H9 (cell line): ENCODE measurements at regions not wholly inside any gene's neighbourhood (a gene's known extent, or its start where the extent isn't known, plus 50 kb on each side); places are given as distances from the start of the nearest gene placed in this dataset.

Source experiments
- DNase-seq: peaks from one replicate; pipeline ENCODE4 v3.0.0-alpha.2; 2017
- H2AFZ ChIP-seq: one replicate; pipeline ENCODE4 v1.6.1; 2013; ENCODE audit warnings: mild to moderate bottlenecking, low read length, control low read depth, moderate library complexity
- H2AK5ac ChIP-seq: 2 replicates; pipeline ENCODE4 v1.6.1; 2013; ENCODE audit warnings: low read length, control low read depth, mixed read lengths; ENCODE audit not compliant: insufficient read length
- H2BK120ac ChIP-seq: one replicate; pipeline ENCODE4 v1.6.1; 2013; ENCODE audit warnings: low read depth, mild to moderate bottlenecking, low read length, control low read depth, inconsistent platforms; ENCODE audit not compliant: poor library complexity, severe bottlenecking
- H2BK12ac ChIP-seq: 2 replicates; pipeline ENCODE4 v1.6.1; 2013; ENCODE audit warnings: low read length, control low read depth, mixed read lengths, low read depth; ENCODE audit not compliant: insufficient read length
- H2BK15ac ChIP-seq: 2 replicates; pipeline ENCODE4 v1.6.1; 2013; ENCODE audit warnings: low read depth, low read length, control low read depth
- H2BK20ac ChIP-seq: one replicate; pipeline ENCODE4 v1.6.1; 2013; ENCODE audit warnings: low read depth, mild to moderate bottlenecking, low read length, control low read depth, inconsistent platforms; ENCODE audit not compliant: poor library complexity, severe bottlenecking
- H2BK5ac ChIP-seq: 2 replicates; pipeline ENCODE4 v1.6.1; 2013; ENCODE audit warnings: low read length, control low read depth, mixed read lengths; ENCODE audit not compliant: insufficient read length
- H3K14ac ChIP-seq: 2 replicates; pipeline ENCODE4 v1.6.1; 2013; ENCODE audit warnings: low read length, control low read depth; ENCODE audit not compliant: insufficient read depth
- H3K18ac ChIP-seq: 2 replicates; pipeline ENCODE4 v1.6.1; 2013; ENCODE audit warnings: low read depth, mild to moderate bottlenecking, mixed read lengths, low read length, control low read depth; ENCODE audit not compliant: insufficient read length
- H3K23ac ChIP-seq: 2 replicates; pipeline ENCODE4 v1.6.1; 2013; ENCODE audit warnings: low read length, control low read depth, mixed read lengths, low read depth; ENCODE audit not compliant: insufficient read length
- H3K23me2 ChIP-seq: 2 replicates; pipeline ENCODE4 v1.6.1; 2013; ENCODE audit warnings: low read depth, mild to moderate bottlenecking, mixed read lengths, low read length, control low read depth; ENCODE audit not compliant: insufficient read length, poor library complexity, severe bottlenecking
- H3K27ac ChIP-seq: 2 replicates; pipeline ENCODE4 v1.5.1; 2013; ENCODE audit warnings: low read length, control low read depth, mixed read lengths, low read depth; ENCODE audit not compliant: insufficient read length
- H3K27me3 ChIP-seq: 2 replicates; pipeline ENCODE4 v1.6.1; 2013; ENCODE audit warnings: low read length, control low read depth, inconsistent platforms; ENCODE audit not compliant: insufficient read depth
- H3K4ac ChIP-seq: 2 replicates; pipeline ENCODE4 v1.6.1; 2013; ENCODE audit warnings: low read depth, mild to moderate bottlenecking, control low read depth, inconsistent platforms, low read length, moderate library complexity
- H3K4me1 ChIP-seq: 2 replicates; pipeline ENCODE4 v1.6.1; 2013; ENCODE audit warnings: low read length, control low read depth, inconsistent platforms; ENCODE audit not compliant: insufficient read depth
- H3K4me2 ChIP-seq: 2 replicates; pipeline ENCODE4 v1.6.1; 2013; ENCODE audit warnings: low read length, control low read depth, mixed read lengths; ENCODE audit not compliant: insufficient read length, insufficient read depth
- H3K56ac ChIP-seq: 2 replicates; pipeline ENCODE4 v1.6.1; 2013; ENCODE audit warnings: low read depth, mild to moderate bottlenecking, mixed read lengths, low read length, control low read depth; ENCODE audit not compliant: insufficient read length
- H3K79me1 ChIP-seq: 2 replicates; pipeline ENCODE4 v1.6.1; 2013; ENCODE audit warnings: low read depth, mild to moderate bottlenecking, moderate library complexity, low read length, control low read depth, inconsistent platforms; ENCODE audit not compliant: insufficient read depth, poor library complexity, severe bottlenecking
- H3K79me2 ChIP-seq: 2 replicates; pipeline ENCODE4 v1.6.1; 2013; ENCODE audit warnings: low read length, control low read depth, inconsistent platforms; ENCODE audit not compliant: insufficient read depth
- H3K9ac ChIP-seq: 2 replicates; pipeline ENCODE4 v1.6.1; 2013; ENCODE audit warnings: low read length, control low read depth, mixed read lengths; ENCODE audit not compliant: insufficient read length; ENCODE audit errors: extremely low read depth
- H3K9me3 ChIP-seq: one replicate; pipeline ENCODE4 v1.6.1; 2013; ENCODE audit warnings: low read depth, low read length, inconsistent platforms; ENCODE audit not compliant: control insufficient read depth
- H3T11ph ChIP-seq: one replicate; pipeline ENCODE4 v1.6.1; 2013; ENCODE audit warnings: mild to moderate bottlenecking, low read length, control low read depth, inconsistent platforms
- H4K20me1 ChIP-seq: one replicate; pipeline ENCODE4 v1.6.1; 2013; ENCODE audit not compliant: control insufficient read depth, insufficient read length, insufficient read depth
- H4K5ac ChIP-seq: 2 replicates; pipeline ENCODE4 v1.6.1; 2013; ENCODE audit warnings: low read depth, mild to moderate bottlenecking, mixed read lengths, low read length, control low read depth; ENCODE audit not compliant: insufficient read length
- H4K8ac ChIP-seq: replicated peaks from 2 replicates; pipeline ENCODE4 v1.6.1; 2013; ENCODE audit warnings: low read length, control low read depth, mixed read lengths, low read depth; ENCODE audit not compliant: insufficient read length
- H4K91ac ChIP-seq: 2 replicates; pipeline ENCODE4 v1.6.1; 2013; ENCODE audit warnings: low read depth, mild to moderate bottlenecking, moderate library complexity, mixed read lengths, low read length, control low read depth; ENCODE audit not compliant: insufficient read length
- H3K27ac Mint-ChIP-seq, 3 experiments: 2 replicates in 2 of 3; 3 replicates in 1 of 3; pipeline ENCODE4 v1.8.0; 2020 to 2021; ENCODE audit warnings: mixed read lengths in 3 of 3, mild to moderate bottlenecking in 1 of 3, moderate library complexity in 1 of 3
- H3K27me3 Mint-ChIP-seq: 2 replicates; pipeline ENCODE4 v1.8.0; 2021; ENCODE audit warnings: low read depth, mild to moderate bottlenecking, moderate library complexity, mixed read lengths
- H3K36me3 Mint-ChIP-seq, 3 experiments: 2 replicates in 2 of 3; 3 replicates in 1 of 3; pipeline ENCODE4 v1.8.0; 2020 to 2021; ENCODE audit warnings: low read depth in 3 of 3, mixed read lengths in 3 of 3; ENCODE audit not compliant: insufficient read depth in 1 of 3
- H3K4me1 Mint-ChIP-seq, 2 experiments: 2 replicates each; pipeline ENCODE4 v1.8.0; 2020; ENCODE audit warnings: mixed read lengths in 2 of 2
- H3K4me3 Mint-ChIP-seq, 2 experiments: 2 replicates in 1 of 2; 3 replicates in 1 of 2; pipeline ENCODE4 v1.8.0; 2020 to 2021; ENCODE audit warnings: mild to moderate bottlenecking in 2 of 2, mixed read lengths in 2 of 2, moderate library complexity in 1 of 2
- H3K9me3 Mint-ChIP-seq, 2 experiments: 2 replicates in 1 of 2; 3 replicates in 1 of 2; pipeline ENCODE4 v1.8.0; 2020; ENCODE audit warnings: mild to moderate bottlenecking in 2 of 2, mixed read lengths in 2 of 2, moderate library complexity in 1 of 2
- CTCF ChIP-seq: fragments of 200-600 bp; sonication (generic); conservative IDR thresholded peaks from 3 replicates; pipeline ENCODE4 v1.8.0; 2021; ENCODE audit warnings: antibody characterized with exemption, mild to moderate bottlenecking
- WGBS: extraction: QIAGEN DNeasy Blood & Tissue Kit; methylation state at CpG from one replicate; pipeline ENCODE4 v1.1.7; 2013; ENCODE audit warnings: missing lambda C conversion rate, low lambda C conversion rate, mixed read lengths; ENCODE audit not compliant: insufficient read length; ENCODE audit errors: extremely low coverage; 5-methylcytosine and 5-hydroxymethylcytosine counted together

DNA sequence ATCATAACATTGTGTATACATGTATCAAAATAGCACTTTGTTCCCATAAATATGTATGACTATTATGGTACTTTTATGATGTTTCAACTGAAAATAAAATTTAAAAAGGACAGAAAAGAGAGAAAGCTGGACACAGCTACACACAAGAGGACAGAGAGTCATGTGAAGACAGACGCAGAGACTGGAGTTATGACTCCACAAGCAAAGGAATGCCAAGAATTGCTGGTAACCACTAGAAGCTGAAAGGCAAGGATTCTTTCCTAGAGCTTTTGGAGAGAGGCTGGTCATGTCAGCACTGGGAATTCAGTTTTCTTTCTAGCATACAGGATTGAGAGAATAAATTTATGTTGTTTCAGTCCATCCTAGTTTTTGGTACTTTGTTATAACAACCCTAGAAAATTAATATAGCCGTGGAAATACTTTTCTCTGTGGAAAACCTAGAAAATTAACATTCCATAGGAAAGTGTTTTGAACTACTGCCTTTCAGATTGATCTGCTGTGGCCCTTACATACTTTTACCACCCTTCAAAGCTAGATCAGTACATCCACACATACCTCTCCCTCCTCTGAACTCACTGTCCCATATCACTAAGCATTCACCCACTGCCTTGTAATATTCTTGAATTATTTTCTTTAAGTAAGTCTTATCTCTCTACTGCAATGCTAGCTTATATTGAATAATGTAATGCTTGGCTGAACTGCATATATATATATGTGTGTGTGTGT is 575.3 kb downstream of the IPMK start:
- H3K4me3 Mint-ChIP-seq, result no peak overlapping the region
- Histone ChIP-seq H3K4me2 (no peak overlapping the region), H3K9ac (no peak overlapping the region)

More for the DNA sequence above, 575.3 kb downstream of the IPMK start:
- H3K18ac ChIP-seq, result no peak overlapping the region
- H3K56ac ChIP-seq, result no peak overlapping the region
- H2BK20ac ChIP-seq, result no peak overlapping the region
- no peaks in the 10 kb centered on the region for H4K20me1 ChIP-seq
- no peak overlapping the region for H3T11ph ChIP-seq
- no peak overlapping the region for H3K4ac ChIP-seq
- H3K4me1 ChIP-seq, result no peaks in the 10 kb centered on the region
- H2BK120ac ChIP-seq, result no peak overlapping the region
- no peaks in the 10 kb centered on the region for H3K27me3 ChIP-seq
- no peak overlapping the region for H3K14ac ChIP-seq
- H2AK5ac ChIP-seq, result no peak overlapping the region
- H2BK5ac ChIP-seq, result no peak overlapping the region
- H2AFZ ChIP-seq, result no peak overlapping the region
- no peak overlapping the region for H3K27ac ChIP-seq
- no peaks in the 10 kb centered on the region for H3K9me3 ChIP-seq
- H2BK15ac ChIP-seq, result no peak overlapping the region
- H3K79me1 ChIP-seq, result no peaks in the 10 kb centered on the region
- WGBS, result no CpG with 5 or more reads among the region's 2 CpGs
- no peaks in the 10 kb centered on the region for H3K27me3 Mint-ChIP-seq
- no peak overlapping the region for H4K91ac ChIP-seq
- H3K4me1 Mint-ChIP-seq, result peaks cover 0 to 8% of the 10 kb centered on the region in 2 experiments; a peak in 2 of 4 replicates
- H3K9me3 Mint-ChIP-seq, result no peaks in the 10 kb centered on the region; a peak in 1 of 5 replicates
- H4K5ac ChIP-seq, result no peak overlapping the region
- no peak overlapping the region for H3K23ac ChIP-seq
- H2BK12ac ChIP-seq, result no peak overlapping the region
- H3K27ac Mint-ChIP-seq, result no peak overlapping the region; a peak in 2 of 7 replicates
- no peaks in the 10 kb centered on the region for H3K79me2 ChIP-seq
- no peak overlapping the region for H4K8ac ChIP-seq
- H3K36me3 Mint-ChIP-seq, result no peaks in the 10 kb centered on the region
- TF ChIP-seq CTCF, result no peak
- H3K23me2 ChIP-seq, result no peaks in the 10 kb centered on the region
- DNase-seq, result no peak
